ENCODE measurements at regions not wholly inside any gene's neighbourhood (a gene's known extent, or its start where the extent isn't known, plus 50 kb on each side); places are given as distances from the start of the nearest gene placed in this dataset.

DNA sequence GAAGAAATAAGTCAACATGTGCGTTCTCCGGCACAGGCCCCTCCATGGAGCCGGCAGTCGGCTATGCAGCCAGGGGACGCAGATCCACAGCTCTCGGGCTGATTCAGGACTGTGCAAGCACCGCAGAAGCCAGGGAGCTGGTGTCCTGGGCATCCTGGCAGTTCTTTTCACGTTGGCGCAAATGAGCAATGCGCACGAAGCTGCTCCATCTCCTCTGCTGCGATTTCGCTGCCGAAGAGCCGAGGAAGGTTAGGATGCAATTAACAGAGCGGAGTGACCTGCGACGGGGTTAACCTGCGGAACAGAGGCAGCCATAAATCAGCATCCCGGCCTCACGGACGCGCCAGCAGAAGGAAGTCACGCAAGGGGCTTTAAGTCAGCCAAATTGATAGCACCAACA, 107.1 kb upstream of the POU3F3 start:
- TF ChIP-seq, protein P1, sequence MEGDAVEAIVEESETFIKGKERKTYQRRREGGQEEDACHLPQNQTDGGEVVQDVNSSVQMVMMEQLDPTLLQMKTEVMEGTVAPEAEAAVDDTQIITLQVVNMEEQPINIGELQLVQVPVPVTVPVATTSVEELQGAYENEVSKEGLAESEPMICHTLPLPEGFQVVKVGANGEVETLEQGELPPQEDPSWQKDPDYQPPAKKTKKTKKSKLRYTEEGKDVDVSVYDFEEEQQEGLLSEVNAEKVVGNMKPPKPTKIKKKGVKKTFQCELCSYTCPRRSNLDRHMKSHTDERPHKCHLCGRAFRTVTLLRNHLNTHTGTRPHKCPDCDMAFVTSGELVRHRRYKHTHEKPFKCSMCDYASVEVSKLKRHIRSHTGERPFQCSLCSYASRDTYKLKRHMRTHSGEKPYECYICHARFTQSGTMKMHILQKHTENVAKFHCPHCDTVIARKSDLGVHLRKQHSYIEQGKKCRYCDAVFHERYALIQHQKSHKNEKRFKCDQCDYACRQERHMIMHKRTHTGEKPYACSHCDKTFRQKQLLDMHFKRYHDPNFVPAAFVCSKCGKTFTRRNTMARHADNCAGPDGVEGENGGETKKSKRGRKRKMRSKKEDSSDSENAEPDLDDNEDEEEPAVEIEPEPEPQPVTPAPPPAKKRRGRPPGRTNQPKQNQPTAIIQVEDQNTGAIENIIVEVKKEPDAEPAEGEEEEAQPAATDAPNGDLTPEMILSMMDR (conservative IDR thresholded peaks at IDR 0.05; ENCODE audit: low read depth in 2 of 2), result no peak
- TF ChIP-seq EZH2phosphoT487 (IDR thresholded peaks at IDR 0.05; ENCODE audit: unreplicated experiment) (no peak), EZH2 (IDR thresholded peaks at IDR 0.05; ENCODE audit: low read depth, unreplicated experiment) (no peak)
